ENCODE measurements at regions not wholly inside any gene's neighbourhood (a gene's known extent, or its start where the extent isn't known, plus 50 kb on each side); places are given as distances from the start of the nearest gene placed in this dataset.
"Not testable (repeated sequence)": the region's sequence is repeated elsewhere in the genome, so short reads cannot be mapped to it uniquely, and the experiment has no call there.

DNA sequence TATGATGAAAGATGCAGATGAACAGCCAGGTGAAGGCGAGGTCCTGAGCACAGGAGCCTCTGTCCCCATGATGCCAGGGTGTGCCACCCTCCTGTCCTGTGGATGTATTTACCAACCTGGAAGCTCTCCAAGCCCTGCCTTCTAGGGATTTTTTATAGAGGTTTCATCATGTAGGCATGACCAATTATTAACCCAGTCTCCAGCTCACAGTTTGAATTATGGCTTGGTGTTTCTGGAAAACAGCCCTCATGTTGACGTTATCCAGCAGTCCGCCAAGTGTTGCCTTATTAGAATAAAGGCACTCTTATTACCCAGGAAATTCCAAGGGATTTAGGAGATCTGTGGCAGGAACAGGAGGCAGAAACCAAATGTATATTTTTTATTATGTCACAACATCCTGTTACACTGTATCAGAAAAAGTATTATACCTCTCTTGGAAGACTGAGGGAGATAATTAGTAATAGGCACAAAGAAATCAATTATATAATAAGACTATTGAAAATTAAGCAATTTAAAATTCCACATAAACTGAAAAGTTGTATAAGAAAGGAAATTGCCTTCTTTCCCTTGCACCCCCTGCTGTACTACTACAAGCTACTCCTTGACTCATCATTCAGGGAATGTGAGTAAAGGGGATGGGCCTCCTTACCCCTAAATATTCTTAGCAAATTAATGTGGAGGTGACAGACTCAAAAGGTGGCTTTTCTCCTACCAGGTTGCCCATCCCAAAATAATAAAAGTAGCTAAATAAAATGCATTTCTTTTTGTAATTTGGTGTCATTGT lies 129.6 kb downstream of the ZNF330 start:
- H3K36me3 ChIP-seq, result no peaks in the 10 kb centered on the region
- no peaks in the 10 kb centered on the region for H3K27me3 ChIP-seq (replicated peaks)
- peaks cover 6% of the 10 kb centered on the region for H3K4me1 ChIP-seq (replicated peaks)
- no peaks in the 10 kb centered on the region for H3K9me3 ChIP-seq (replicated peaks)
- no peak for DNase-seq (ENCODE audit: low read depth in 1 of 2, low spot score in 2 of 2)
- H3K4me3 ChIP-seq, result no peak overlapping the region
- H3K27ac ChIP-seq, result no peak overlapping the region

DNA sequence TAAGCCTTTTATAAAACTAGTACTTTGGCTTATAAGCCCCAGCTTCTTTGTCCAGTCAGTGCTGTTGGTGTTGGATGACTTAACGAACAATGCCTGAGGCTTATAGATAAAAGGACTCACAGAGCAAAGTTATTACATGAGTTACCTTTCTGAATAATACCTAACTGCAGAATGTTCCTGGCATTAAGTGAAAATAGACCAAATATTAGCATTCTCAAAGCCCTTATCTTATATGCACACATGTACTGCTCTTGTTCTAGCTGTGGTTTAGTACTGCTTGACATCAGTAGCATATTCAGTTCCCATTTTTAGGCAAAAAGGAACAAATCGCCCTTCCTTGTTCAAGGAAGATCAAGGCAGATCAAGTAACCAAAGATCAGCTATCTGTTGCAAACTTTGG lies 131.6 kb downstream of the ZNF330 start:
- H3K27ac ChIP-seq, result no peak overlapping the region
- peaks cover 6% of the 10 kb centered on the region for H3K4me1 ChIP-seq (replicated peaks)
- H3K4me3 ChIP-seq, result no peak overlapping the region
- H3K36me3 ChIP-seq, result no peaks in the 10 kb centered on the region
- no peaks in the 10 kb centered on the region for H3K9me3 ChIP-seq (replicated peaks)
- H3K27me3 ChIP-seq (replicated peaks), result no peaks in the 10 kb centered on the region
- no peak for DNase-seq (ENCODE audit: low read depth in 1 of 2, low spot score in 2 of 2)

DNA sequence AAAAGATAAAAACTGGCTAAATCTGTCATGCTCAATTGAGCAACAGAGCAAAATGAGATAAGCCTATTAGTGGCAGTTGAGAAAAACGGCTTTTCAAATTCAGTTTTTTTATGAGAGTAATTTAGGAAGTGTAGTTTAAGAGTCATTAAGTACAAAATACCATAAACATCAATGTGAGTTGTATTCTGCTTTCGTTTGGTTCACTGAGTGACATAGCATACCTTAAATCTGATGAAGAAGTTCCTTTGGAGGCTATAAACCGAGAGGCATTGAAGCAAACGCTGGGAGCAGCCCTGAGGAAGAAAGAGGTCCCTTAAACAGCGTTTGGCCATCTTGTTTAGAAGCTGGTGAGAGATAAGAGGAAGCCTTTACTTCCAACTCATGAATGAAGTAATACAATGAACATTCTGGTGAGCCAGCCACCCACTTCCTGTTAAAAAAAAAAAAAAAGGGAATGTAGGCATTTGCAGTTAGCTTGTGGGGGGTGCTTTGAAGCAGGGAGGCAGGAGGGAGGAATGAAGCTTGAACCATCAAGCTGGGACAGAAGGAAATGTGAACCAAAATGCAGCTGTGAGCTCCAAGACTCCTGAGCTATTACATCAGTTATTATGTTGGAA lies 132.3 kb downstream of the ZNF330 start:
- no peaks in the 10 kb centered on the region for H3K36me3 ChIP-seq
- no peaks in the 10 kb centered on the region for H3K9me3 ChIP-seq (replicated peaks)
- H3K27me3 ChIP-seq (replicated peaks), result no peaks in the 10 kb centered on the region
- no peak overlapping the region for H3K4me3 ChIP-seq
- peaks cover 6% of the 10 kb centered on the region for H3K4me1 ChIP-seq (replicated peaks)
- DNase-seq (ENCODE audit: low read depth in 1 of 2, low spot score in 2 of 2), result peak in 1 of 2 experiments; percentile 23
- H3K27ac ChIP-seq, result 0 out of 2 replicates have a peak overlapping the region, but pooled peaks have one; percentile 22

DNA sequence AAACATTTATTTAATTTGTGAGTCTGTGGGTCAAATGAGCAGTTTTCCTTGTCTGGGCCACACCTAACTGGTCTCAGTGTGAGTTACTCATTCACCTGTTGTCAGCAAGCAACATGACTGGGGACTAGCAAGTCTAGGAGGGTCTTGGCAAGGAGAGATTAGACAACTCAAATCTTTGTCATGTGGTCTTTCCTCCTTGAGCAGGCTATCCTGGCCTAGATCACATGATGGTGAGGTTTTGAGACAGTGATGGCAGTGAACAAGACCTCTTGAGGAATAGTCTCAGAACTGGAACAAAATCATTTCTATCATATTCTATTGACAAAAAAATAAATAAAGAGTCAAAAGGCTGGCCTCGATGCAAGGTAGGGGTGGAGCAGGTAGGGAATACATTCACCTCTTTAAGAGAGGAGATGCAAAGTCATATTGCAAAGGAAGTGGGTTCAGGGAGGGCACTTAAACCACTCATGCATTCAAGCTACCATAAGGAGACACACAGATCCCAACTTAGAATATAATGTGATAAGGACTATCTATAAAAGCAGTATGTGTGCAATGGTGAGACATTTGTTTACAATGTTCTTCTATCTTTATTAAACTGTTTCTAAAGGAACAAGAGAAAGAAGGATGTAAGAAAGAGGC lies 135.7 kb downstream of the ZNF330 start:
- peaks cover 6% of the 10 kb centered on the region for H3K4me1 ChIP-seq (replicated peaks)
- no peak for DNase-seq (ENCODE audit: low read depth in 1 of 2, low spot score in 2 of 2)
- H3K36me3 ChIP-seq, result no peaks in the 10 kb centered on the region
- no peak overlapping the region for H3K4me3 ChIP-seq
- H3K27me3 ChIP-seq (replicated peaks), result no peaks in the 10 kb centered on the region
- H3K27ac ChIP-seq, result no peak overlapping the region
- no peaks in the 10 kb centered on the region for H3K9me3 ChIP-seq (replicated peaks)

DNA sequence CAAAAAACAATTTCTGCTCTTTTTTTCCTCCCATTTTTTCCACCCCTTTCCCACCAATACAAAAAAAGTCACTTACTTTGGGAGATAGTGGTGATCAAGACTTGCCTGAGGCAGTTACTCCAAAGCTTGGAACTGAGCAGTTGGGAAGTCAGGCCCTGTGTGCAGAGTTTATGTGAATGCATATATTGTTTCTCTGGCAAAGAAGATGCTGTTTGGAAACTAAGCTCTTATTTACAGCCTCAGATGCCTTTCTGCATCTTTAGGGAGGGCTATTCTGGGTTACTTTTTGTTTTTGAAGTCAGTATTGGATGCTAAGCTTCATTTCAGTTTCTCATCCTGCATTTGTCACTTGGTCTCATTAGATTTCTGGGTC lies 136.3 kb downstream of the ZNF330 start:
- Histone ChIP-seq H3K9me3 (replicated peaks) (no peaks in the 10 kb centered on the region), H3K36me3 (no peaks in the 10 kb centered on the region), H3K27ac (no peak overlapping the region), H3K4me3 (no peak overlapping the region), H3K4me1 (replicated peaks) (peaks cover 6% of the 10 kb centered on the region), H3K27me3 (replicated peaks) (no peaks in the 10 kb centered on the region)
- DNase-seq (ENCODE audit: low read depth in 1 of 2, low spot score in 2 of 2), result no peak

DNA sequence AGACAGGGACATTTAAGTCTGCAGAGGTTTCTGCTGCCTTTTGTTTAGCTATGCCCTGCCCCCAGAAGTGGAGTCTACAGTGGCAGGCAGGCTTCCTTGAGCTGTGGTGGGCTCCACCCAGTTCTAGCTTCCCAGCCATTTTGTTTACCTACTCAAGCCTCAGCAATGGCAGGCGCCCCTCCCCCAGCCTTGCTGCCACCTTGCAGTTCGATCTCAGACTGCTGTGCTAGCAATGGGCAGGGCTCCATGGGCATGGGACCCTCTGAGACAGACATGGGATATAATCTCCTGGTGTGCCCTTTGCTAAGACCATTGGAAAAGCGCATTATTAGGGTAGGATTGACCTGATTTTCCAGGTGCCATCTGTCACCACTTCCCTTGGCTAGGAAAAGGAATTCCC lies 147.5 kb downstream of the ZNF330 start:
- DNase-seq (ENCODE audit: low read depth in 1 of 2, low spot score in 2 of 2); H3K4me1 ChIP-seq (replicated peaks); H3K27ac ChIP-seq; H3K4me3 ChIP-seq; H3K36me3 ChIP-seq; H3K9me3 ChIP-seq (replicated peaks); H3K27me3 ChIP-seq (replicated peaks): not testable (repeated sequence)

DNA sequence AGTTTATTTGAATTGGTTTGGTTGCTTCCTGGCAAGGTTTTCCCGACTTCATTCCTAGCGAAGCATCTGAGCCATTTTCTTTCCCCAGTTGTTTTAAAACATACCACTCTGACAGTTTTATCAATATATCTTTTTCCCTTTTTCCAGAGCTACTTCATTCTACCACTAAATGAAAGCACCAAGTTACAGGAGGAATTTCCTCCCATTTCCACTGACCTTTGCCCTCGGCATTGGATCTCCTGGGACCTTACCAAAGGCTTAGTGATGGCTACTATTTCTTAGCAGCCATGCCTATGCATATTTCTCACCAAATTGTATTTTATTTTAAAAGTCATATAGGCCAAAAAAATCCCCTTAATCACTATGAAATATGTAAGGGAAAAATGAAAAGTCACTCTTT lies 150.5 kb downstream of the ZNF330 start:
- H3K27ac ChIP-seq, result no peak overlapping the region
- H3K36me3 ChIP-seq, result no peaks in the 10 kb centered on the region
- no peaks in the 10 kb centered on the region for H3K27me3 ChIP-seq (replicated peaks)
- no peak for DNase-seq (ENCODE audit: low read depth in 1 of 2, low spot score in 2 of 2)
- H3K4me1 ChIP-seq (replicated peaks), result peaks cover 3% of the 10 kb centered on the region; the same call in 1 of the 2 replicates
- H3K9me3 ChIP-seq (replicated peaks), result no peaks in the 10 kb centered on the region
- no peak overlapping the region for H3K4me3 ChIP-seq

DNA sequence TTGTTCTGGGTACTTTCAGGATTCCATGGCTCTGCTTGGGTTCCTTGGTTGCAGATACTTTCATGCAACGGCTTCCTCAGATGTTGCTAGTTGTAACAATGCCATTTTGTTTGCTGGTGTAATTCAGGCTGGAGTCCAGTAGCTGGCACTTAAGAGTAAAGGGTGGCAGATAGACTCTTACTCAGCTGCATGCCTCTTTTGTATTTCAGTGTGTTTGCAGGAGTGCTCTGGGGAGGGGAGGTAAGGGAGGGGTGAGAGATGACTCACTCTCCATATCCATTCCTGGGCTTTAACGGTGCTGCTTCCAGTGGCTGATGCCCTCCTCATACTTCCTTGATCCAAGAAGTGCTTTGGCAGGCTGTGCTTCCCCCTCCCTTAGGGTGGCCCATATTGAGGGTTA lies 155.2 kb downstream of the ZNF330 start:
- no peaks in the 10 kb centered on the region for H3K36me3 ChIP-seq
- no peak overlapping the region for H3K27ac ChIP-seq
- H3K27me3 ChIP-seq (replicated peaks), result no peaks in the 10 kb centered on the region
- no peak overlapping the region for H3K4me3 ChIP-seq
- no peaks in the 10 kb centered on the region for H3K9me3 ChIP-seq (replicated peaks)
- H3K4me1 ChIP-seq (replicated peaks), result peaks cover 4% of the 10 kb centered on the region; the same call in 1 of the 2 replicates
- peak; percentile 24 to 46 for DNase-seq (ENCODE audit: low read depth in 1 of 2, low spot score in 2 of 2)

DNA sequence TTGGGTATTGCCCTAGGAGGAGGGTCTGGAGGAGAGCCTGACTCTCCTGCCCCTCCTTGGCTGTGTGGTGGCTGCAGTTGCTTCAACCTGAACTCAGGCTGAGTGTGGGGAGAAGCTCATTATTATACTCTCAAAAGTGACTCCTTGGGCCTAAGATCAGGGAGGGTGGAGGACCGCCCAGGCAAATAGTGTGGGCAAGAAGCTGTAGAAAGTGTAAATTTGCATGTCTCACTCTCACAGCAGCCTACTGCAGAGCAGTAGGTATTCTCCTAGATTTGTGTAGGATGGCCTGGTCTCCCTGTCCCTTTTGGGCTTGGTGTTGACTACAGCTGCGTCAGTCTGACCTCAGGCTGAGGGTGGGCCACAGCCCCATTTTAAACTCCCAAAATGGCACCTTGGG lies 156.1 kb downstream of the ZNF330 start:
- Histone ChIP-seq H3K4me1 (replicated peaks) (peaks cover 4% of the 10 kb centered on the region; the same call in 1 of the 2 replicates), H3K27me3 (replicated peaks) (no peaks in the 10 kb centered on the region), H3K4me3 (no peak overlapping the region), H3K27ac (no peak overlapping the region), H3K9me3 (replicated peaks) (no peaks in the 10 kb centered on the region), H3K36me3 (no peaks in the 10 kb centered on the region)
- no peak for DNase-seq (ENCODE audit: low read depth in 1 of 2, low spot score in 2 of 2)

DNA sequence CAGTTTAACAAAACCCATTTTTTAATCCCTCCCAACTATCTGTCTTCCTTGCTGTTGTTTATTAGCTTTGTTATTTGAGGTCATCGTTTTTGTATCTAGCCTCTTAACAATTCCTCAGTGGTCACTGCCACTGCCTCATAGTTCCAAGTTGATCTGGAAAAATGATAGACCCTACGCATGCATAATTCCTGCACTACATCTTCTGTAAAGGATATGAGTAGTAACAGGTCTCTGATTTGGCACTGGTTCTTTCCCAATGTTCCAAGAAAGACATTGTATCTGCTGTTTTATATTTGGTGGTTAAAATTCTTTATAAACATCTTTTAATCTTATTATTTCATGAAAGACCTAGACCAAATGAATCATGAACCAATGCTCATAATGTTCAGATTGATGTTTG lies 166.6 kb downstream of the ZNF330 start:
- Histone ChIP-seq H3K27me3 (replicated peaks) (no peaks in the 10 kb centered on the region), H3K9me3 (replicated peaks) (no peaks in the 10 kb centered on the region), H3K27ac (no peak overlapping the region), H3K36me3 (no peaks in the 10 kb centered on the region), H3K4me3 (no peak overlapping the region), H3K4me1 (replicated peaks) (no peaks in the 10 kb centered on the region)
- no peak for DNase-seq (ENCODE audit: low read depth in 1 of 2, low spot score in 2 of 2)

DNA sequence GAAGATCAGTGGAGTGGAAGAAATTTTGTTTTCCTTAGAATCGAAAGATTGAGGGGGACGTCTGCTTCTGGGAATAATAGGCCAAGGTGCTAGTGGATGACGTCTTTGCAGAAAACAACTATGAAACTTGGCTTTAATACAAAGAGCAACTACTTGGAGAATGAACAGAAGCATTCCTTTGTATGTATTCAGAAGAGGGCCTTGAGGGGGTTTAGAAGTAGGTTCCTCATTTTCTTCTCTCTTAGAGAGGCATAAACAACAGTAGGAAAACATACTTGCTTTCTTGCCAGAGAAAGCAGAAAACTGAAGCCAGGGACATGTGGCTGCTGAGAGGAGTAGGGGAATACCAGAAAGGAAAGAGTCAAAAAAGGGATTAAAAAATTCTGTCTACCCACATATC lies 167.8 kb downstream of the ZNF330 start:
- Histone ChIP-seq H3K36me3 (no peaks in the 10 kb centered on the region), H3K27ac (no peak overlapping the region), H3K4me1 (replicated peaks) (no peaks in the 10 kb centered on the region), H3K9me3 (replicated peaks) (no peaks in the 10 kb centered on the region), H3K4me3 (no peak overlapping the region), H3K27me3 (replicated peaks) (no peaks in the 10 kb centered on the region)
- DNase-seq (ENCODE audit: low read depth in 1 of 2, low spot score in 2 of 2), result no peak

DNA sequence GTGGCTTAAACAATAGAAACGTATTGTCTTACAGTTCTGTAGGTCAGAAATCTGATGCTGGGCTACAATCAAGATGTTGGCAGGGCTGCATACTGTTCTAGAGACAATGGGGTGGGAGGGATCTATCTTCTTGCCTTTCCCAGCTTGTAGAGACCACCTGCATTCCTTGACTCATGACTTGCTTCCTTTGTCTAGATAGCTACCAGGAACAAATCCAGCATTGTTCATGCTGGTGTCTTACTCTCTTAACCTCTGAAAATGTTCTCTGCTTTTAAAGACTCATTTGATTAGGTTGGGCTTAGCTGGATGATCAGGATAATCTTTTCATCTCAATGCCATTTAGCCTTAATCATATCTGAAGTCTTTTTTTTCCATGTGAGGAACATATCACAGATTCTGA lies 169.0 kb downstream of the ZNF330 start:
- DNase-seq (ENCODE audit: low read depth in 1 of 2, low spot score in 2 of 2), result no peak
- no peak overlapping the region for H3K27ac ChIP-seq

DNA sequence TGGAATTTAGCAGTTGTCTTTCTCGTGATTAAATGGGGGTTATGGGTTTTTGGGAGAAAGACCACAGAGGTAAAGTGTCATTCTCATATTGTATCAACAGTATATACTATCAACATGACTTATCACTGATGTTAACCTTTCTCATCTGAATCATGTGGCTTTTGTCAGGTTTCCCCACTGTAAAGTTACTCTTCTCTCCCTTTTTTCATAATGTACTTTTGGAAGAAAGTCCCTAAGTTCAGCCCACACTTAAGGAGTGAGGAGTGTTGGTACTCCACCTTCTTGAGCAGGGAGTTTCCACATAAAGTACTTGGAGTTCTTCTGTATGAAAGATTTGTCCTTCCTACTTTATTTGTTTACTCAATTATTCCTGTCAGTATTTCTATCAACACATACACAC lies 169.9 kb downstream of the ZNF330 start:
- Histone ChIP-seq H3K27me3 (replicated peaks) (no peaks in the 10 kb centered on the region), H3K27ac (no peak overlapping the region), H3K36me3 (no peaks in the 10 kb centered on the region), H3K4me3 (no peak overlapping the region), H3K9me3 (replicated peaks) (no peaks in the 10 kb centered on the region), H3K4me1 (replicated peaks) (no peaks in the 10 kb centered on the region)
- DNase-seq (ENCODE audit: low read depth in 1 of 2, low spot score in 2 of 2), result no peak

More for the DNA sequence above, 169.0 kb downstream of the ZNF330 start:
- no peaks in the 10 kb centered on the region for H3K9me3 ChIP-seq (replicated peaks)
- no peaks in the 10 kb centered on the region for H3K27me3 ChIP-seq (replicated peaks)
- H3K36me3 ChIP-seq, result no peaks in the 10 kb centered on the region
- no peak overlapping the region for H3K4me3 ChIP-seq
- no peaks in the 10 kb centered on the region for H3K4me1 ChIP-seq (replicated peaks)

DNA sequence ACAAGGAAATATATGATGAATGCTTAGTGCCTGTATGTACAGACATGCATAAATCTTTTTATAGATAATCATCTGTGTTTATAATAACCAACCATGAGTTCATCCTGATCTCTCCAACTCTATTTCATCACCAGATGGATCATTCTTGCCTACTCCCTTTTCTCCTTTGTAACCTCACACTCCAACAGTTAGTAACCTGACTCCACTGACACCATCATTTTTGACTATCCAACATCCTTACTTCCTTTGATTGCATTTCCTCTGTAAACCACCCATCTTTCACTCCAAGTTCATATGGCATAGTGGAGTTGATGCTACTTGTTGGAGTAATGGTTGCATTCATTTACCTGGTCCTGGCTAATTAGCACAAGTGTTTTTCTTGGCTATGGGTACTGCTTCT lies 170.6 kb downstream of the ZNF330 start:
- Histone ChIP-seq H3K27me3 (replicated peaks) (no peaks in the 10 kb centered on the region), H3K4me1 (replicated peaks) (no peaks in the 10 kb centered on the region), H3K36me3 (no peaks in the 10 kb centered on the region), H3K4me3 (no peak overlapping the region), H3K27ac (no peak overlapping the region), H3K9me3 (replicated peaks) (no peaks in the 10 kb centered on the region)
- DNase-seq (ENCODE audit: low read depth in 1 of 2, low spot score in 2 of 2), result no peak

Data from SJSA1 (cell line).